Dendritic cell treated with granulocyte-macrophage colony-stimulating factor and Interleukin-4, amounts not matched to agents 40 ng/mL and 50 ng/mL, for 4 days (primary cell): ENCODE measurements at regions not wholly inside any gene's neighbourhood (a gene's known extent, or its start where the extent isn't known, plus 50 kb on each side); places are given as distances from the start of the nearest gene placed in this dataset.

Experiments
- H3K27ac Mint-ChIP-seq: one replicate; pipeline ENCODE4 v1.8.0; 2022; ENCODE audit warnings: mild to moderate bottlenecking, mixed read lengths
- H3K27me3 Mint-ChIP-seq: one replicate; pipeline ENCODE4 v1.8.0; 2022; ENCODE audit warnings: mild to moderate bottlenecking, mixed read lengths
- H3K36me3 Mint-ChIP-seq: one replicate; pipeline ENCODE4 v1.8.0; 2022; ENCODE audit warnings: low read depth, mixed read lengths
- H3K4me1 Mint-ChIP-seq: one replicate; pipeline ENCODE4 v1.8.0; 2022; ENCODE audit warnings: low read depth, mixed read lengths
- H3K4me3 Mint-ChIP-seq: one replicate; pipeline ENCODE4 v1.8.0; 2022; ENCODE audit warnings: mild to moderate bottlenecking, moderate library complexity, mixed read lengths
- H3K9me3 Mint-ChIP-seq: one replicate; pipeline ENCODE4 v1.8.0; 2022; ENCODE audit warnings: mixed read lengths
- intact Hi-C: fragments of 100-400 bp; cut with micrococcal nuclease; formaldehyde crosslinking; loops from one replicate; pipeline ENCODE4 v1.15.0; 2022

GRCh38 chr5:74301576-74301975, 339.0 kb downstream of the ENC1 start:
- Mint-ChIP-seq H3K27me3 (peaks cover 4% of the 10 kb centered on the region), H3K4me1 (no peaks in the 10 kb centered on the region), H3K27ac (no peak overlapping the region), H3K4me3 (no peak overlapping the region), H3K9me3 (peaks cover 9% of the 10 kb centered on the region), H3K36me3 (no peaks in the 10 kb centered on the region)
- intact Hi-C loops = no loop called here

GRCh38 chr5:74300808-74301389, 339.6 kb downstream of the ENC1 start:
- intact Hi-C loops = no loop called here
- peaks cover 9% of the 10 kb centered on the region for H3K9me3 Mint-ChIP-seq
- no peak overlapping the region for H3K27ac Mint-ChIP-seq
- no peaks in the 10 kb centered on the region for H3K36me3 Mint-ChIP-seq
- no peaks in the 10 kb centered on the region for H3K4me1 Mint-ChIP-seq
- peaks cover 4% of the 10 kb centered on the region for H3K27me3 Mint-ChIP-seq
- no peak overlapping the region for H3K4me3 Mint-ChIP-seq

- Mint-ChIP-seq H3K36me3 (no peaks in the 10 kb centered on the region), H3K4me1 (no peaks in the 10 kb centered on the region), H3K4me3 (no peak overlapping the region), H3K27ac (no peak overlapping the region), H3K9me3 (peaks cover 9% of the 10 kb centered on the region), H3K27me3 (peaks cover 4% of the 10 kb centered on the region)
- intact Hi-C loops = no loop called here
Measured at GRCh38 chr5:74299833-74300232, 340.7 kb downstream of the ENC1 start.

GRCh38 chr5:74296685-74297408, 343.7 kb downstream of the ENC1 start:
- Mint-ChIP-seq H3K27ac (no peak overlapping the region), H3K9me3 (peaks cover 9% of the 10 kb centered on the region), H3K27me3 (peaks cover 2% of the 10 kb centered on the region), H3K4me3 (no peak overlapping the region), H3K4me1 (no peaks in the 10 kb centered on the region), H3K36me3 (no peaks in the 10 kb centered on the region)
- intact Hi-C loops = no loop called here

GRCh38 chr5:74295676-74296075, 344.9 kb downstream of the ENC1 start:
- Mint-ChIP-seq H3K4me3 (no peak overlapping the region), H3K27ac (no peak overlapping the region), H3K36me3 (no peaks in the 10 kb centered on the region), H3K27me3 (no peaks in the 10 kb centered on the region), H3K9me3 (peaks cover 1% of the 10 kb centered on the region), H3K4me1 (peaks cover 3% of the 10 kb centered on the region)
- intact Hi-C loops = no loop called here

- intact Hi-C loops = no loop called here
- Mint-ChIP-seq H3K4me1 (peaks cover 8% of the 10 kb centered on the region), H3K9me3 (no peaks in the 10 kb centered on the region), H3K27ac (no peak overlapping the region), H3K4me3 (no peak overlapping the region), H3K36me3 (no peaks in the 10 kb centered on the region), H3K27me3 (peaks cover 1% of the 10 kb centered on the region)
Measured at GRCh38 chr5:74295141-74295540, 345.4 kb downstream of the ENC1 start.

- Mint-ChIP-seq H3K9me3 (no peaks in the 10 kb centered on the region), H3K27ac (no peak overlapping the region), H3K4me1 (peaks cover 9% of the 10 kb centered on the region), H3K27me3 (peaks cover 1% of the 10 kb centered on the region), H3K4me3 (no peak overlapping the region), H3K36me3 (no peaks in the 10 kb centered on the region)
- intact Hi-C loops = no loop called here
Measured at GRCh38 chr5:74294231-74294705, 346.3 kb downstream of the ENC1 start.

- Mint-ChIP-seq H3K27ac (no peak overlapping the region), H3K27me3 (peaks cover 1% of the 10 kb centered on the region), H3K4me1 (peaks cover 9% of the 10 kb centered on the region), H3K36me3 (no peaks in the 10 kb centered on the region), H3K4me3 (no peak overlapping the region), H3K9me3 (no peaks in the 10 kb centered on the region)
- intact Hi-C loops = no loop called here
Measured at GRCh38 chr5:74293182-74293581, 347.3 kb downstream of the ENC1 start.

GRCh38 chr5:74290634-74291241, 349.8 kb downstream of the ENC1 start:
- Mint-ChIP-seq H3K27ac (no peak overlapping the region), H3K36me3 (no peaks in the 10 kb centered on the region), H3K4me3 (no peak overlapping the region), H3K4me1 (peaks cover 9% of the 10 kb centered on the region), H3K9me3 (no peaks in the 10 kb centered on the region), H3K27me3 (peaks cover 5% of the 10 kb centered on the region)
- intact Hi-C loops = no loop called here

GRCh38 chr5:74289691-74290090, 350.8 kb downstream of the ENC1 start:
- Mint-ChIP-seq H3K4me3 (no peak overlapping the region), H3K27ac (no peak overlapping the region), H3K9me3 (no peaks in the 10 kb centered on the region), H3K4me1 (peaks cover 9% of the 10 kb centered on the region), H3K36me3 (no peaks in the 10 kb centered on the region), H3K27me3 (peaks cover 7% of the 10 kb centered on the region)
- intact Hi-C loops = no loop called here

GRCh38 chr5:74289238-74289637, 351.3 kb downstream of the ENC1 start:
- H3K27ac Mint-ChIP-seq = no peak overlapping the region
- H3K4me3 Mint-ChIP-seq = no peak overlapping the region
- H3K36me3 Mint-ChIP-seq = no peaks in the 10 kb centered on the region
- H3K27me3 Mint-ChIP-seq = peaks cover 7% of the 10 kb centered on the region
- H3K4me1 Mint-ChIP-seq = peaks cover 9% of the 10 kb centered on the region
- intact Hi-C loops = no loop called here
- H3K9me3 Mint-ChIP-seq = no peaks in the 10 kb centered on the region

- Mint-ChIP-seq H3K27ac (no peak overlapping the region), H3K4me1 (peaks cover 9% of the 10 kb centered on the region), H3K36me3 (no peaks in the 10 kb centered on the region), H3K4me3 (no peak overlapping the region), H3K9me3 (no peaks in the 10 kb centered on the region), H3K27me3 (peaks cover 7% of the 10 kb centered on the region)
- intact Hi-C loops = no loop called here
Measured at GRCh38 chr5:74288448-74289108, 351.9 kb downstream of the ENC1 start.

GRCh38 chr5:74288038-74288437, 352.5 kb downstream of the ENC1 start:
- no peak overlapping the region for H3K27ac Mint-ChIP-seq
- intact Hi-C loops = no loop called here
- H3K36me3 Mint-ChIP-seq = no peaks in the 10 kb centered on the region
- no peak overlapping the region for H3K4me3 Mint-ChIP-seq
- no peaks in the 10 kb centered on the region for H3K9me3 Mint-ChIP-seq
- peaks cover 7% of the 10 kb centered on the region for H3K27me3 Mint-ChIP-seq
- peaks cover 9% of the 10 kb centered on the region for H3K4me1 Mint-ChIP-seq
